ENCODE measurements at regions not wholly inside any gene's neighbourhood (a gene's known extent, or its start where the extent isn't known, plus 50 kb on each side); places are given as distances from the start of the nearest gene placed in this dataset.

DNA sequence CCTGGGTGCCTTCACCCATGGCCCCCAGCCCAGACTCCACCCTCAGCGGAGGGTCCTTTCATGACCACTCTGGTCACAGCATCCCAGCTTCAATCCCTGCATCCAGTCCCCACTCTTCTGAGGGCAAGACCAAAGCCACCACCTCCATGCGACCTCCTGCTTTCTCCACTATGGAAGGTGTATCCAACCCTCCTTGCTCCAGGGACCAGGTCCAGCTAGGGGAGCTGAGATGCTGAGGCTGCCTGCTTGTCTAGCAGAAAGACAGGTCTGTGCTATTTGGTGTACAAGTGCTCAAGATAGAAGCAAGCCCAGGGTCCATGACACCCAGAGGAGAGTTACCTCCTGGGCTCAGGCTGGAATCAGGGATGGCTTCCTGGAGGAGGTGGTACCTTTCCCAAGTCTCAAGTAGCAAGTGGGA is 73.8 kb upstream of the RAB6C start:
- BruUV-seq (replicated peaks) = no TSS peak
- Histone ChIP-seq H3K4me3 (replicated peaks in 1 of 3; ENCODE audit: insufficient read depth in 1 of 3, low read depth in 1 of 3, low read length in 3 of 3) (no peak overlapping the region), H3K27me3 (ENCODE audit: control insufficient read depth in 2 of 2, insufficient read depth in 2 of 2, low read length in 2 of 2) (no peaks in the 10 kb centered on the region), H3K9me1 (replicated peaks; ENCODE audit: control insufficient read depth, extremely low read depth, insufficient read depth, low read length) (no peaks in the 10 kb centered on the region), H3K4me2 (ENCODE audit: insufficient read depth, low read length) (no peak overlapping the region), H3K79me2 (ENCODE audit: control insufficient read depth, insufficient read depth, low read length) (no peaks in the 10 kb centered on the region), H2AFZ (ENCODE audit: low read depth, low read length) (no peak overlapping the region), H4K20me1 (replicated peaks; ENCODE audit: control insufficient read depth, extremely low read depth, insufficient read depth, low read length) (no peaks in the 10 kb centered on the region), H3K36me3 (ENCODE audit: control insufficient read depth in 2 of 2, extremely low read depth in 1 of 2, insufficient read depth in 2 of 2, low read length in 2 of 2) (no peaks in the 10 kb centered on the region), H3K27ac (ENCODE audit: insufficient read depth, low read depth, low read length) (no peak overlapping the region), H3K9me3 (replicated peaks; ENCODE audit: control insufficient read depth, insufficient read depth, low read length) (no peaks in the 10 kb centered on the region), H3K9ac (replicated peaks; ENCODE audit: extremely low read depth, insufficient read depth, low read length) (no peak overlapping the region), H3K4me1 (ENCODE audit: control insufficient read depth, extremely low read depth, insufficient read depth, low read length) (no peaks in the 10 kb centered on the region)
- dilution Hi-C loops (cut with MboI; ENCODE audit: extremely low pct_ligation_motif_present, low sequenced_read_pairs) (no loop called here), intact Hi-C loops (cut with micrococcal nuclease) (no loop called here)
- FAIRE-seq (no peak), DNase-seq (ENCODE audit: low read depth, low spot score) (no peak)
- TF ChIP-seq FOS (IDR thresholded peaks at IDR 0.05; ENCODE audit: borderline replicate concordance, insufficient read depth, low read length) (no peak), JUN (IDR thresholded peaks at IDR 0.05; ENCODE audit: borderline replicate concordance, insufficient read depth, insufficient read length, low read depth) (no peak), MYC (IDR thresholded peaks at IDR 0.05; ENCODE audit: low read depth, low read length) (no peak), POLR2AphosphoS5 (IDR thresholded peaks at IDR 0.05; ENCODE audit: insufficient read depth, low read depth, low read length) (no peak), EZH2 (IDR thresholded peaks at IDR 0.05; ENCODE audit: borderline replicate concordance, low read depth, low read length, severe bottlenecking) (no peak), GATA2 (IDR thresholded peaks at IDR 0.05; ENCODE audit: insufficient read depth, insufficient read length, low read depth, low read length) (no peak), MAX (IDR thresholded peaks at IDR 0.05; ENCODE audit: insufficient read depth, insufficient read length) (no peak), CTCF (IDR thresholded peaks at IDR 0.05; ENCODE audit: extremely low read depth in 1 of 2, insufficient read depth in 1 of 2, low read depth in 1 of 2, low read length in 2 of 2) (no peak), POLR2A (IDR thresholded peaks at IDR 0.05; ENCODE audit: low read depth, low read length) (no peak)
- ChIA-PET POLR2A (no interaction called here), CTCF (no interaction called here)
